Kidney glomerular epithelial cell (primary cell): ENCODE measurements at regions not wholly inside any gene's neighbourhood (a gene's known extent, or its start where the extent isn't known, plus 50 kb on each side); places are given as distances from the start of the nearest gene placed in this dataset.
"Not testable (repeated sequence)": the region's sequence is repeated elsewhere in the genome, so short reads cannot be mapped to it uniquely, and the experiment has no call there.

ENCODE experiments used
- DNase-seq: peaks from one replicate; lab custom pipeline; 2025; lab: John Stamatoyannopoulos, UW

DNA sequence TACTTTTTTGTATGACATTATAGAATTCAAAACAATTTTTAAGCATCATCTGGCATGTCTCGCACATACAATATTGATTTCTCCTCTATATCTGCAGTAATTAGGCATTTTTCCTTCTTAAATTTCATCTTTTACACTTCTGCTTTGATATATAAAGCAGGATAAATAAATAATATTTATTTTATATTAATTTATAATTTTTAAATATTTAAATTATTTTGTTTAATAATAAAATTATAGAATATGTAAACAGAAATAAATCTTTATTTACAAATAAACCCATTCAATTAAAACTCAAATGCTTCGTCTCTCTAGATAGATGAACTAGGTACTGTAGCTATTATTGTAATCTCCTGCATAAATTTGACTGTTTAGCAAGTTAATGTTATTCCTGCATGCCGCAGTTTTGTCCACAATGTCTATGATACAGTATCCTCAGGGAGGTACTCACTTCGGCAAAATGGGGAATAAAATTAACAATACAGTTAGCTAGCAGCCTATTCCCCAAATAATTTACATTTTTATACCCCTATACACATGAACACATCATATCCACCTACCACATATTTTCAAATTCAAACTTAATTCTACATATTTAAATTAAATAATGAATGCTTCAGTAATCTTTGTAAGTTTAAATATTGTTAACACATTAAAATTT is 473.6 kb upstream of the SLC10A2 start:
- no peak for DNase-seq

DNA sequence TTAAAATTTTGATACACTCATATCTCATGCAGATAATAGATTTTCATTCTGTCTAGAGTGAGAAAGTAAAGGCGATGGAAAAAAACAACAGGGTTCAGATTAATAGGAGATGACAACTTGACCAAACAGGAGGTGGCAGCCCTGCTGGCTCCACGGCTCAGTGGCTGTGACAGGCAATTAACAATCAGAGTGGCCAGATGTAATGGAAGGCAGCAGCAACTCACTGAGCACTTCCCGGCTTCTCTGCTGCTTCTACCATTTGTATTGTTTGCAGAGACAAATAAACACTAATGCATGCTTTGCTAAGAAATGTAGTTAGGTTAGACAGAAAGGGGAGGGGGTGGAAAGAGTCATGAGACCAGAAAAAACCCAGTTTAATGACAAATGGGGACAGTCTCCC is 473.0 kb upstream of the SLC10A2 start:
- DNase-seq, result no peak

DNA sequence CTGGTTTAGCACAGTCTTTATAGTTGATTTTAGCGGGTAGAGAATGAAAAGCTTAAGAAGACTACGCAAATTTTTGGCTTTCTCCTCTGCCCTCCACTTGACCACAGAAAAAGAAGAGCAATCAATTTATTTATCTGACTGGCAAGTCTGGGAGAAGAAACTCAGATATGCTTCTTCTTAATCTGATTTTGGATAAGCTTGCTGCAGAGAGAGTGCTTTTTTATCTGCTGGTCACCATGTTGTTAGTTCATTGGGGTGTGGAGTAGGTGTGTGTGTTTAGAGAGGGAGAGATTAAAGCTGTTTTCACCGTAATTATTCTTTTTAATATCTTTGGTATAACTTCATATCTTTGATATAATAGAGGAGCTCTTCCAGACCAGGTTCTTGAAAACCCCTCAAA is 471.4 kb upstream of the SLC10A2 start:
- no peak for DNase-seq

DNA sequence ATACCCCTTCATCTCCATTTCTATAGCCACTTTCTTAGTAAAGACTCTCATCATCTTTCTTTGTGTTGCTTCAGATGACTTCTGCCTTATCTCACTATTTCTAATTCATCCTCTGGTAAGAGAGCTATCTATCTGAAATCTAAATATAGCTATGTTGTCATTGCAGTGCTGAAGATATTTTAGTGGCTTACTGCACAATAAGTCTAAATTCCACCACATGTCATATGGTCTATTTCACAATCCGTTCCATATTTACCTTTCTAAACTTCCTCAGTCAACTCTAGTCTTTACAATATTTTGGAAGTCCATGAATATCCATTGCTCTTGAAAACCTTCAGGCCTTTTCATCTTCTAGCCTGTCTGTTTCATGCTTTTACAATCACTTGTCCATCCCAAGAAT is 465.1 kb upstream of the SLC10A2 start:
- no peak for DNase-seq

DNA sequence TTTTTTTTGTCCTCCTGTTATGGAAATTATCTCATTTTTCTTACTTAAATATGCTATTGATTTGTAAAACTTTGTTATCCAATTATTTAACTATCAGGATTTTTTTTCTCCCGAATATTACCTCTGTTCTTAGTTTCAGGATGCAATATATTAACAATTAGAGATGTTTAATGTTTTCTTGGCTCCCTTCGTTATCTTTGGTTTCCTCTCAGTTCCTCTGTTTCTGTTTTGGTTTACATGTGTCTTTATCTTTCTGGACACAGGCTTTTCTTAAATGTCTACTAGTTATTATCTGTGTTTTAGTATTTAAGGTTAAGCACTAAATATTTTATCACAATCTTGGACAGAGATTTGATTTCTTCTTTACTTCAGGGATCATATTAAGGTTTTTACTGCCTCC is 462.2 kb upstream of the SLC10A2 start:
- no peak for DNase-seq

DNA sequence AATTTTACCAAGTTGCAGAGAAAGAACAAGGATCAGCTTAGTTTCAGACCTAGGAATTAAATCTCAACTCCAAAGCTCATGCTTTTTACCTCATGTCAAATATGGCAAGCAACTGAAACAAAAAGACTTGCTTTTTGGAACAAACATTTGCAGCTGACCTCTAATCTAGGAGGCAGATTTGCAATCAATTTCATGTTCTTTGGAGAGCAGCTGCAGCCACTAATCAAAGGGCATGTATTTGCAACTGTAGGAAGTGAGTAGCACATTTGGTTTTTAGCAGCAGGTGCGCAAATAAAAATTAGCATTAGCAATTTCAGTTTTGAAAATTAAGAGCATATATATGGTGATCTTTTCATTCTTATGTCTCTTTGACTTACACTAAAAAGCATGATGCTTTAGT is 459.3 kb upstream of the SLC10A2 start:
- no peak for DNase-seq

DNA sequence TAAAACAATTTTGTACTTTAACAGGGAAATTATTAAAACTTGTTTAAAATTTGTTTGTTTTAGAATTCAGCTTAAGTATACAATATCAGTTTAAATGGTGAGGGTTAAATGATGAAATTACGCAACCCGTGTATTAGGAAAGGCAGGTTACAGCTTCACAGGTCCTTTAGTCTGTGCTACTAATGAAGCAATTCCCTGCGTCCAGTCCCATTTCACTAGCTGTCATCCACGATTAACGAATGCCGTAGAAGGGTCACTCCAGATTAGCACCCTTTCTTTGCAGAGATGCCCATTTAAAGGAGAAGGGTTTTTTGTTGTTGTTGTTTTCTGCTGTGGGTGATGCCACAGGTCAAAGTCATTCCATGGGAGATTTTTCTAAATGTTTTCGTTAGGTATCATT is 457.6 kb upstream of the SLC10A2 start:
- DNase-seq, result no peak

DNA sequence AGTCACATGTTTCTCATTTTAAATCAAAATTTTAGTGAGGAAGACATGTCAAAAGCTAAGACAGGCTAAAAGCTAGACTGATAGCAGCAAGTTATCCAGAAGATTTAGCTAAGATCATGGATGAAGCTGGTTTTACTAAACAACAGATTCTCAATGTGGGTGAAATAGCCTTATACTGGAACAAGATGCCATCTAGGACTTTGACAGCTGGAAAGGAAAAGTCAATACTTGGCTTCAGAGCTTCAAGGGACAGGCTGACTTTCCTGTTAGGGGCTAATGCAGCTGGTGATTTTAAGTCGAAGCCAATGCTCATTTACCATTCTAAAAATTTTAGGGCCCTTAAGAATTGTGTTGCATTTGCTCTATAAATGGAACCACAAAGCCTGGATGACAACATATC is 455.3 kb upstream of the SLC10A2 start:
- DNase-seq, result no peak

DNA sequence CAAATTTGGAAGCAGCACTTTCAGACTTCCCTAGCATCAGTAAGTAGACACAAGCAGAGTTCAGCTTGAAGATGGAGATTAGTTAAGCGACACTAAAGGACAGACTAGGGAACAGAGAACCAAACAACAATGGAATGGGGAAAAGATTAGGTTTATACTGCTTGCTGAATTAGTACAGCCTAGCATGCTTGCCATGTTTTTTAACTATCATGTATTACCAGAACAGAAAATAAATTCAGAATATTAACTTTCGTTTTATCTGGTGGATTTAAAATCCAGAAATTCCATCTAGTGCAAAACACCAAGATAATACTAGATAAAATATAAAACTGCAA is 451.5 kb upstream of the SLC10A2 start:
- DNase-seq, result no peak

DNA sequence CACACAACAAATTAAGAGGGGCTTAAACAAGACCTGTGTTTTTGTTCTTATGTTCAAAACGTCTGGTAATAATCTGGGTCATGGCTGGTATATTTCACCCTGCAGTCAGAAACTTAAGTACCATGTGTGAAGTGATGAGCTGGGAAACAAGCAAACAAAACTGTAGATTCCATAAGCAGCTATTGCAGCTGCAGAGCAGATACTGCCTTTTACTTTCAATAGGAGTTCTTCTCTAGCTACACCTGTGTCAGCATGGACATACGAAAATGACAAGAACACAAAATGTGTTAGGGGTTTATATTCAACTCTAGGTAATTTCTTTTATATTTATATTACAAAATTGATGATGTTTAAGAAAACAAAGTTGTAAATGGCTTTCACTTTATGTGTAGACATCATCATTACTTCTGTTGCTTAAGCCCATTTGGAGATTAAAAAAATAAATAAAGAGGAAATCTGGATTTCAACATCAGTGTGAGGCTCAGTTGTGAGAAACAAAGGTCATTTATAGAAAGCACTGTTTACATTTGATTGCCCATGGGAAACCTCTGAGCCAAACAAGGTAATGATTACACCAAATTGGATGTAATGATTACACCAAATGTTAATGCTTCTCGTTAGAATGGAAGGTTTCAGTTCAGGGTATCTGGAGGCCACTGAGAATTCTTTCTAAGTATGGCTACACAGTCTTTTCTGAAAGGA is 451.0 kb upstream of the SLC10A2 start:
- peak; percentile 19 for DNase-seq

DNA sequence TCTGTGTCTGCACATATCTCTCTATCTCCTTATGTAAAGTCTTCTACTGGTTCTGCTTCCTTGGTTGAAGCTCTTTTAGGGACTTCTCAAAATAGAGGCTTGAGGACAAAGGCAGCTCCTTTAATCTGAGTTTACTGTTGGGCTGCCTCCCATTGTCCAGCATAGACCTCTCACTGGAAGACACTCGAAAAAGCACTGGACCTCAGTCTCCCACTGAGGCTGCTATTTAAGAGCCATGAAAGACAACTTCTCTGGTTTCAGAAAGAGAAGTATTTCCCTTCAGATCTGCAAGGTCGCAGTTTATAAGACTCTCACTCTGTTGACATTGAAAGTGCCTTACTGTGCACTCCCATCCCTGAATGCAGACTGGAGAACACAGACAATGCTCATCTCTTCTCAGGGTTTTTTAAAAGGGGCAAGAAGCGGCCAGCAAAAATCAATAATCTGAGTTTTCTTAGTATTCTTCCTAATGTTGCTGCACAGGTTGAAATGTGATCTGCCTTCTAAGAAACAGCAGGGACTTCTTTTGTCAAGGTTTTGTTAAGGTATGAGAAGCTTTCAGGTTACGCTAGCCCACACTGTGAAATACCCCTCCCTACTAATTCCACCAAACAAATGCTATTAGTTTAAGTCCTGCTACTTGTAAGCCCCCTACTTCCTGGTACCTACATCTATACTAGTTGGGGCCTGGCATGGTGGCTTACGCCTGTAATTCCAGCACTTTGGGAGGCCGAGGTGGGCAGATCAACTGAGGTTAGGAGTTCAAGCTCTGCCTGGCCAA is 450.0 kb upstream of the SLC10A2 start:
- DNase-seq, result no peak

DNA sequence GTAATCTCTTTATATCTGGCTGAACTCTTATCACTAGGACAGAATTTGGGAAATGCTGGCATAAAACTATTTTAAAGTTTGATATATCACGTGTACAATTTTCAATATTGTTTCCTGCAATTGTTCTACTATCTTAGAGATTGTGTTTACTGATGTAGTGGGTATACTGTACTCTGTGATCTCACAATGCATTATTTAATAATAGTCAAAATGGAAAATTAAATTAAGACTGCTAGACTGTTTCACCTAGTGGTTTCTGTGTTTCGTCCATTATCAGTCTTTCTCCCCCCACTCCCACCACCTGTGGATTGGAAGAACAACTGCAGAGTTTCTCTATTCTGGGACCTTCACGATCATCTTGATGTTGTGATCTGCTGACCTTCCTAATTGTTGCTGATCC is 449.2 kb upstream of the SLC10A2 start:
- DNase-seq, result no peak

DNA sequence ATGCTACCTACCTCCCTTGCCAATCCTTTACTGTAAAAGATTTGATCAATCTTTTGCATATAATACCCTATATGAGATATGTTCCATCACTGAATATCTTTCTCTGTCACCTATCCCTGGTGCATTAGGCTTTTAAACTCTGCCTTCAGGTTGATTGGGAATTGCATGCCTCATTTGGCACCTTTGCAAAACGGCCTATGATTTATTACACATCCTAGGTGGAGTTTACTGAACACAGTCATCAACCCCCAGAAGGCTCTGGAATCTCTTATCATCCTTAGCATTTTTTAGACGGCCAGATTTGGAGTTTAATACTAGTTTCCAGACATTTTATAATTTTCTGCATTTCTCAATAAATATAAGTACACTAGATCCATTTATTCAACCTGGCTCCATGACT is 448.4 kb upstream of the SLC10A2 start:
- no peak for DNase-seq

DNA sequence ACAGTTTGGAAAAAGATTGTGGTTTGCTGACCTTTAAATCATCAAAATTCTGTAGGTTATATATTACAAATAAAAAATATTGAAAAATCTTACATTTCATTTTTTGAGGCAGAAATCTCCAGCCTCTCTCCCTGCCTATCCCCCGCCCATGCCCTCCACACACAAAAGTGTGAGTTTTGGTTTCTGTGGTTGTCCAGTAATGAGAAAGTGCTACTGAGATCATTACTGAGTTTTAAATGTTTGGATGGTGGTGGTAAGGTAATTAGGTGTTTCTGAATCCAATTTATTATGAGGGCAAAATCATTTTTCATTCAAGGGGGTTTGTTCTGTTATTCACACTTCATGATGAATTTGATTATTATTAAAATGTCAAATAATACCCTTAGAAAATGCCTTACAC is 448.0 kb upstream of the SLC10A2 start:
- no peak for DNase-seq

DNA sequence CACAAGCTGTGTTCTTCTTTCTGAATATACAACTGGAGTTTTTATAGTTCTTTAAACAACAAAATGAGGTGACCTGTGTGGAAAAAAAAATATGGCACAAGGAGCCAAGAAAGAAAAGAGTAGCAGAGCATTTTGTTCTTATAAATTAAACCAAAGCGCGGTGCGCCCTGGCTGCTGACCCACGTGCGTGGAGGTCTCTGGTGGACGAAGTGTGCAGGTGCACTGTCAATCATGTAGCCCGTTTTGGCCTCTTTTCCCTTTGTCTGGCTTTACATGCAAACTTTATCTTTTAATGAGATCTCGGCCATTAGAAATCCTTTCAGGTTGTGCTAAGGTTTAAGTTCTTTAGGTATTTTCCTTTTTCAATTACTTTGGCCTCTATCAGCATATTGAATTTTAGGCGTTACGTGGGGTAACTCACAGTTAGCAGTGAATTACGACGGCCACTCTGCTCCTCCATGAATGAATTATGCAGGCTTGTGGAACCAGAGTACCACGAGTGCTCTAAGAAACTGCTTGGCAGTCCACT is 443.9 kb upstream of the SLC10A2 start:
- DNase-seq, result no peak

DNA sequence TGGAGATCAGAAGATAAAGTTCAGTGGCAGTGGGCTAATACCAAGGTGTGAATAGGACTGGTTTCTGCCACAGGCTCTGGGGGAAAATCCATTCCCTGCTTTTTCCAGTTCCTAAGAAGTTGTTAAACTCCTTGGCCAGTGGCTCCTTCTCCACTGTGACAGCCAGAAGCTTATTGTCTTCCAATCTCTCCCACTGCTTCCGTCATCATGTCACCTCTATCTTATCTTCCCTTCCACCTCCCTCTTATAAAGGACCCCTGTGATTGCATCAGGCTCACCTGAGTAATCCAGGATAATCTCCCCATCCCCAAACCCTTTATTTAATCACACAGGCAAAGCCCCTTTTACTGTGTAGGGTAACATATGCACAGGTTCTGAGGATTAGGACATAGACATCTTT is 431.2 kb upstream of the SLC10A2 start:
- no peak for DNase-seq

DNA sequence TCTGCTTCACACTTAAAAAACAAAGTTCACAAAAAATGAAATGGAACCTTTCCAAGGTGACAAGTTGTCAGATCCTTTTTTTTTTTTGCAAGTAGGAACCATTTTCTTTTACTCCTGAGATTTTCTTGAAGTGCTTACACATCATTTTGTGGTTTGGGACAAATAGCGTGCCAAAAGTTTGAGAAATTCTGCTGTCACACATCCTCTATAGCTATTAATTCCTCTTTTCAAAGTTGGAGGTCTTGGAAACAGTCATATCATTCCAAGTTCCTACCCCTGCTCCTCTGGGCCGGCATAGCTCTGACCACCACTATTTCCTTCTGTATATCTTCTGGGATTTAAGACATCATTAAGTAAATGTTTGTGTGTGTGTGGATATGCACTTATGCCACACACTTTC is 421.6 kb upstream of the SLC10A2 start:
- DNase-seq, result no peak

DNA sequence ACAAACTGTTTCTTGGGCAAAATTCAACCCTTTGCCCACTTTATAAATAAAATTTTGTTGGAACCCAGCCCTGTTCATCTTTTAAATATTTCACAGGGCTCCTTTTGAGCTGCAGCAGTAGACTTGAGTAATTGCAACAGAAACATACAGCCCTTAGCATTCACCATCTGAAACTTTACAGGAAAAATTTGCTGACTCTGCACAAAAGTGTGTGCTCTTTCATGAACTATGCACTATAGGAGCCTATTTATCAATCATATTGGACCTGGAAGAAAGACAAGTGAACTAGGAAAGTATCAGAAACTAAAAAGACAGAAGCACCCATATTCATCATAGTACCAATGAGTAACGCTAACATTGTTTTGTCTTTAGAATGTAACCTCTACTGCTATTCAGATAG is 406.9 kb upstream of the SLC10A2 start:
- no peak for DNase-seq

DNA sequence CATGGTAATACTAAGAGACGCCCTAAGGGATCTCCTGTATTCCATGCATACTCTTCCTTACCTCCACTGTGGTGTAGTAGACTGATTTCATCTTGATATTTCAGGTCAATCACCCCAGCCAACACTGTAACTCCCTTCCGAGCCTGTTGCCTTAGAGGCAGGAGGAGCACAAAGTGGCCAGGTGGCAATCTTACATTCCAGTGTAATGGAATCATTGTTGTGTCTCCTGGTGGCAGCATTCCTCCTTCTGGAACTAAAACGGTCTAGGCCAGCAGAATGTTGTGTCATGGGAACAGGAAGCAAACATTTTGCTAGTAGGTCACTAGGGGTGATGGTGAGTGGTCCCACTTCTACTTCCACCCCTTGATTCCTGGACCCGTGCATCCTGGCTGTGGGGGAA is 405.7 kb upstream of the SLC10A2 start:
- DNase-seq, result no peak

DNA sequence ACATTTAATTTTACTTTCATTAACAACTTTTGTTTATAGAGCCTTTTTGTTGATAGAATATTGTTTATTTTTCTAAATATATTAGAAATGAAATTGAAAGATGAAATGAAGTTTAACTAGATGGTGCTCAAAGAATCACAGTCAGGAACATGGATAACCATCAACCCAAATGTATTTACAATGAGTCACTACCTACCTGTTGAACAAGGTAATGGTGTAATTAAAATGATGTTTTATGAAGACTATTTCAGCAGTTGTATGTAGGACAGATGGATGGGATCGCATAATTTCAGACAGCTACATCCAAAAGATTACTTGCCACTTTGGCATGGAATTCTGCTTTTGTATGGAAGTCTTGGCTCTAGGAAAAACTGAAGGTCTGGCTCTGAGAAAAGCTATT is 403.6 kb upstream of the SLC10A2 start:
- DNase-seq, result no peak

DNA sequence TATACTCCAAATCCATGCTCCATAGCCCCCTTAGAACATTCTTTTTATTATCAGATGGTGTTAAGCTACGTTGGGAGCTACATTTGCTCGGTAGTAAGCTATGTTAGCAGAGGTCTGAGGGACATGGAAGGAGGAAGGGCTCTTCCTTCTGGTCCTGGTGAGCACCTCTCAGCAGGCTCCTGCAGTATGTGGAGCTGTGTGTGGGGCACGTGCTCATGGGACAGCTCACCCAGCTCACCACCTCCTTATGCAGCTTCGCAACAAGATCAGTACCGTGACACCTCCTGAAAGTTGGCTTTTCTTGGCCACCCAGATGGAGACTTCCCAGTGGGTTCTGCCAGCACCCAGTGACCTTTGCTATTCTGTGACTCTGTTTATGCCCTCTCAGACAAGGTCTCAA is 400.5 kb upstream of the SLC10A2 start:
- DNase-seq, result no peak

DNA sequence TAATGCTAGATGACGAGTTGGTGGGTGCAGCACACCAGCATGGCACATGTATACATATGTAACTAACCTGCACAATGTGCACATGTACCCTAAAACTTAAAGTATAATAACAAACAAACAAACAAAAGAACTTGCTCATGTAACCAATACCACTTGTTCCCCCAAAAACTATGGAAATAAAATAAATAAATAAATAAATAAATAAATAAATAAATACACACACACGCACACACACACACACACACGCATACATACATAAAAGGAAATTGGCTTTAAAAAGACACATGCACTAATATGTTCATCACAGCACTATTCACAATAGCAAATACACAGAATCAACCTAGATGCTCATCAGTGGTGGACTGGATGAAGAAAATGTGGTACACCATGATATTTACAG is 394.0 kb upstream of the SLC10A2 start:
- DNase-seq, result not testable (repeated sequence)

DNA sequence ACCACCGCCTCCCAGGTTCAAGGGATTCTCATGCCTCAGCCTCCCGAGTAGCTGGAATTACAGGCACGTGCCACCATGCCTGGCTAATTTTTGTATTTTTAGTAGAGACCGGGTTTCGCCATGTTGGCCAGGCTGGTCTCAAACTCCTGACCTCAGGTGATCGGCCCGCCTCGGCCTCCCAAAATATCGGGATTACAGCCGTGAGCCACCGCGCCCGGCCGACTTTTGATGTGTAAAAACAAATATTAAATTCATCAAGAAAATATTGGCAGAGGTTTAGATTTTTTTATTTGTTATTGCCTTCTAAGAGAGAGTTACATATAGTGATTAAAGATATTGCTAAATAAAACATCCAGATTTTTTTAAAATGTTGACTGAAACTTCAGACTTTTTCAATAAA is 390.8 kb upstream of the SLC10A2 start:
- not testable (repeated sequence) for DNase-seq
